H1 (cell line): ENCODE measurements at regions not wholly inside any gene's neighbourhood (a gene's known extent, or its start where the extent isn't known, plus 50 kb on each side); places are given as distances from the start of the nearest gene placed in this dataset.

Experiments
- CTCF ChIA-PET: fragments of 300-600 bp; sonication (Branson Sonifier 250); formaldehyde crosslinking; loops from one replicate; lab custom pipeline; 2021; ENCODE audit not compliant: partially characterized antibody; lab: Charles Lee
- POLR2A ChIA-PET: fragments of 300-600 bp; sonication (Branson Sonifier 250); formaldehyde crosslinking; loops from one replicate; lab custom pipeline; 2021; ENCODE audit warnings: inconsistent platforms; ENCODE audit not compliant: partially characterized antibody; lab: Charles Lee
- DNase-seq, 2 experiments: peaks; one replicate each; pipeline versions ENCODE4 v3.0.0 to v3.0.0-alpha.2; 2010 to 2022; ENCODE audit warnings: low spot score in 2 of 2, low read depth in 1 of 2, mixed read lengths in 1 of 2
- FAIRE-seq: peaks from 2 replicates; lab custom pipeline; 2011; peaks lifted over from hg19 to GRCh38; lab: Jason Lieb, UNC
- H2AFZ ChIP-seq: 2 replicates; pipeline ENCODE4 v1.8.1; 2012; ENCODE audit warnings: low read length, inconsistent platforms
- H2AK5ac ChIP-seq: 2 replicates; pipeline ENCODE4 v1.6.1; 2013; ENCODE audit warnings: low read depth, low read length
- H2BK120ac ChIP-seq: replicated peaks from 2 replicates; pipeline ENCODE3; 2013; ENCODE audit warnings: low read depth, low read length, inconsistent platforms
- H2BK12ac ChIP-seq: 2 replicates; pipeline ENCODE4 v1.6.1; 2013; ENCODE audit warnings: low read depth, low read length
- H2BK15ac ChIP-seq: 2 replicates; pipeline ENCODE4 v1.6.1; 2013; ENCODE audit warnings: low read length
- H2BK20ac ChIP-seq: 2 replicates; pipeline ENCODE4 v1.6.1; 2013; ENCODE audit warnings: low read length
- H2BK5ac ChIP-seq: 2 replicates; pipeline ENCODE4 v1.6.1; 2013; ENCODE audit warnings: low read depth, low read length
- H3K14ac ChIP-seq: 2 replicates; pipeline ENCODE4 v1.6.1; 2013; ENCODE audit warnings: inconsistent platforms; ENCODE audit not compliant: insufficient read length
- H3K18ac ChIP-seq: 2 replicates; pipeline ENCODE4 v1.6.1; 2013; ENCODE audit warnings: low read length; ENCODE audit errors: extremely low read depth
- H3K23ac ChIP-seq: 2 replicates; pipeline ENCODE4 v1.6.1; 2013; ENCODE audit warnings: inconsistent platforms; ENCODE audit not compliant: insufficient read length
- H3K23me2 ChIP-seq: 2 replicates; pipeline ENCODE4 v1.6.1; 2013; ENCODE audit warnings: low read depth, low read length
- H3K27ac ChIP-seq: 2 replicates; pipeline ENCODE4 v1.6.1; 2011; ENCODE audit warnings: low read depth, low read length, inconsistent platforms
- H3K27me3 ChIP-seq, 4 experiments: replicated peaks in 1 of 4; 1 replicate in 1 of 4; 2 replicates in 3 of 4; pipeline versions ENCODE4 v1.6.1 to v1.8.1; 2011 to 2013; ENCODE audit warnings: low read length in 3 of 4, mild to moderate bottlenecking in 3 of 4, inconsistent platforms in 2 of 4, mixed read lengths in 2 of 4, moderate library complexity in 1 of 4; ENCODE audit not compliant: control insufficient read depth in 3 of 4, insufficient read depth in 3 of 4; ENCODE audit errors: extremely low read depth in 1 of 4
- H3K36me3 ChIP-seq, 4 experiments: 2 replicates each; pipeline versions ENCODE4 v1.6.1 to v1.8.1; 2011 to 2013; ENCODE audit warnings: mild to moderate bottlenecking in 4 of 4, low read length in 3 of 4, moderate library complexity in 2 of 4, control low read depth in 1 of 4, inconsistent platforms in 1 of 4; ENCODE audit not compliant: insufficient read depth in 4 of 4, control insufficient read depth in 2 of 4
- H3K4ac ChIP-seq: replicated peaks from 2 replicates; pipeline ENCODE3; 2013; ENCODE audit warnings: low read length, low read depth, mixed read lengths, inconsistent platforms; ENCODE audit not compliant: insufficient read length
- H3K4me1 ChIP-seq, 4 experiments: replicated peaks in 1 of 4; 1 replicate in 1 of 4; 2 replicates in 3 of 4; pipeline versions ENCODE4 v1.6.1 to v1.8.1; 2011 to 2013; ENCODE audit warnings: low read length in 3 of 4, inconsistent platforms in 2 of 4, mixed read lengths in 1 of 4; ENCODE audit not compliant: insufficient read depth in 4 of 4, control insufficient read depth in 3 of 4
- H3K4me2 ChIP-seq, 2 experiments: 2 replicates each; pipeline versions ENCODE4 v1.6.1 to v1.8.1; 2011 to 2013; ENCODE audit warnings: low read depth in 2 of 2, low read length in 2 of 2, control low read depth in 1 of 2, inconsistent platforms in 1 of 2, mild to moderate bottlenecking in 1 of 2; ENCODE audit not compliant: insufficient read depth in 1 of 2
- H3K4me3 ChIP-seq, 4 experiments: fragments of 200-600, 300-600 bp in 1 of 4; sonication (generic), shearing (Covaris generic), sonication (Bioruptor Twin) in 1 of 4; 2 replicates each; pipeline versions ENCODE4 v1.5.1 to v1.8.1; 2011 to 2016; ENCODE audit warnings: low read length in 4 of 4, low read depth in 3 of 4, control low read depth in 2 of 4, inconsistent platforms in 2 of 4, mild to moderate bottlenecking in 2 of 4, mixed read lengths in 1 of 4, moderate library complexity in 1 of 4; ENCODE audit not compliant: insufficient read depth in 2 of 4; ENCODE audit errors: extremely low read depth in 1 of 4
- H3K56ac ChIP-seq: replicated peaks from 2 replicates; pipeline ENCODE3; 2013; ENCODE audit warnings: low read depth, mild to moderate bottlenecking, mixed read lengths, low read length, inconsistent platforms; ENCODE audit not compliant: insufficient read length
- H3K79me1 ChIP-seq: 2 replicates; pipeline ENCODE4 v1.6.1; 2013; ENCODE audit warnings: low read depth, low read length, control low read depth
- H3K79me2 ChIP-seq, 2 experiments: 2 replicates each; pipeline versions ENCODE4 v1.6.1 to v1.8.1; 2012 to 2013; ENCODE audit warnings: low read length in 2 of 2, mild to moderate bottlenecking in 2 of 2, inconsistent platforms in 1 of 2; ENCODE audit not compliant: insufficient read depth in 2 of 2, control insufficient read depth in 1 of 2
- H3K9ac ChIP-seq, 4 experiments: replicated peaks in 1 of 4; 1 replicate in 1 of 4; 2 replicates in 3 of 4; pipeline versions ENCODE4 v1.6.1 to v1.8.1; 2011 to 2013; ENCODE audit warnings: low read depth in 3 of 4, low read length in 3 of 4, control low read depth in 2 of 4, mild to moderate bottlenecking in 2 of 4, moderate library complexity in 2 of 4, inconsistent platforms in 1 of 4; ENCODE audit errors: extremely low read depth in 1 of 4
- H3K9me3 ChIP-seq, 2 experiments: 2 replicates each; pipeline versions ENCODE4 v1.6.1 to v1.8.1; 2012 to 2013; ENCODE audit warnings: mild to moderate bottlenecking in 2 of 2, moderate library complexity in 2 of 2, control low read depth in 1 of 2, inconsistent platforms in 1 of 2, low read depth in 1 of 2, low read length in 1 of 2, mixed read lengths in 1 of 2; ENCODE audit not compliant: insufficient read depth in 2 of 2
- H4K20me1 ChIP-seq, 2 experiments: replicated peaks in 1 of 2; 2 replicates each; pipeline versions ENCODE3 to v1.8.1; 2011 to 2013; ENCODE audit warnings: inconsistent platforms in 2 of 2, low read length in 2 of 2, mild to moderate bottlenecking in 1 of 2; ENCODE audit not compliant: insufficient read depth in 2 of 2, control insufficient read depth in 1 of 2
- H4K5ac ChIP-seq: 2 replicates; pipeline ENCODE4 v1.6.1; 2013; ENCODE audit warnings: low read length, low read depth, mixed read lengths, inconsistent platforms; ENCODE audit not compliant: insufficient read length
- H4K8ac ChIP-seq: 2 replicates; pipeline ENCODE4 v1.8.0; 2013; ENCODE audit warnings: mild to moderate bottlenecking, moderate library complexity, low read length, inconsistent platforms; ENCODE audit not compliant: insufficient read depth; ENCODE audit errors: extremely low read depth
- H4K91ac ChIP-seq: replicated peaks from 2 replicates; pipeline ENCODE3; 2013; ENCODE audit warnings: low read length, mixed read lengths, inconsistent platforms; ENCODE audit not compliant: insufficient read length
- ATF2 ChIP-seq: IDR thresholded peaks from 2 replicates; pipeline ENCODE4 v1.6.1; 2012; ENCODE audit warnings: low read length, inconsistent platforms
- CBX8 ChIP-seq: fragments of 300-800, 300-1000 bp; sonication (generic); IDR thresholded peaks from 2 replicates; pipeline ENCODE4 v1.7.1; 2016; ENCODE audit warnings: low read depth, low read length, borderline replicate concordance
- JUND ChIP-seq: IDR thresholded peaks from 2 replicates; pipeline ENCODE4 v1.6.1; 2011; ENCODE audit warnings: mild to moderate bottlenecking, improper control_type of control experiment, low read length
- NRF1 ChIP-seq: IDR thresholded peaks from 2 replicates; pipeline ENCODE4 v1.6.1; 2011; ENCODE audit warnings: mild to moderate bottlenecking, low read depth, low read length, improper control_type of control experiment
- POU5F1 ChIP-seq: IDR thresholded peaks from 2 replicates; pipeline ENCODE4 v1.6.1; 2011; ENCODE audit warnings: low read depth, mild to moderate bottlenecking, low read length, moderate library complexity
- RXRA ChIP-seq: IDR thresholded peaks from 2 replicates; pipeline ENCODE4 v1.6.1; 2011; ENCODE audit warnings: low read depth, mild to moderate bottlenecking, low read length, moderate library complexity; ENCODE audit not compliant: insufficient read depth
- SAP30 ChIP-seq: fragments of 300-600 bp; sonication (generic); IDR thresholded peaks from 2 replicates; pipeline ENCODE4 v1.7.1; 2012; ENCODE audit warnings: low read length, moderate library complexity, mild to moderate bottlenecking, inconsistent platforms; ENCODE audit not compliant: insufficient read depth, insufficient replicate concordance
- SIX5 ChIP-seq: IDR thresholded peaks from 2 replicates; pipeline ENCODE4 v1.6.1; 2011; ENCODE audit warnings: mild to moderate bottlenecking, low read depth, low read length
- TAF7 ChIP-seq: optimal IDR thresholded peaks from 2 replicates; pipeline ENCODE3; 2011; ENCODE audit warnings: low read depth, mild to moderate bottlenecking, inconsistent platforms, low read length, moderate library complexity, borderline replicate concordance
- TBP ChIP-seq: IDR thresholded peaks from 2 replicates; pipeline ENCODE4 v1.6.1; 2011; ENCODE audit warnings: low read depth, low read length, improper control_type of control experiment
- TCF12 ChIP-seq: IDR thresholded peaks from 2 replicates; pipeline ENCODE4 v1.6.1; 2011; ENCODE audit warnings: low read depth, mild to moderate bottlenecking, low read length
- USF2 ChIP-seq: IDR thresholded peaks from 2 replicates; pipeline ENCODE4 v1.6.1; 2011; ENCODE audit warnings: low read length, improper control_type of control experiment
- TF ChIP-seq, protein P1 (sequence below): IDR thresholded peaks from 2 replicates; pipeline ENCODE4 v1.6.1; 2011; ENCODE audit warnings: low read depth, mild to moderate bottlenecking, low read length; ENCODE audit not compliant: insufficient read depth

DNA sequence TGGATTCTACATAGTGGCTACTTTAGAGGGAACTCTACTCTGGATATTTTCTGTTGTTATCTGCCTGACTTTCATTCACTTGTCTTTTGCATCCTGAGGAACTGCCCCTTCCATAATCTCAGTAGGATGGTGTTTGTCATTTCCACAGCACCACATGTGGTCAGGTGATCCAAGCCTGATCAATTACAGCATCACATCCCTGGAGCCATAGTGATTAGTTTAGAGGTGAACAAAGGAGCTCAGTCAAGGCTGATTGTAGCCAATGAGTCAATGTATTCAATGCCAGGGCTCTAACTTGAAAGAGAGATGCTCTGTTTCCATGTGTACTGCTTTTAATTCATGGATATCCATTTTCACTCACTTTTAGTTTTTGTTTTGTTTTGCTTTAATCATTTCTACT lies 478.7 kb upstream of the ADAMTS9 start:
- no peaks in the 10 kb centered on the region for H3K36me3 ChIP-seq

More for the DNA sequence above, 478.7 kb upstream of the ADAMTS9 start:
- Histone ChIP-seq H4K20me1 (no peaks in the 10 kb centered on the region), H3K27me3 (no peaks in the 10 kb centered on the region), H2AK5ac (no peak overlapping the region), H2BK5ac (no peak overlapping the region), H4K8ac (no peak overlapping the region), H2BK12ac (no peak overlapping the region; the same call in 1 of the 2 replicates), H3K56ac (no peak overlapping the region), H3K23me2 (no peaks in the 10 kb centered on the region), H3K4me3 (no peak overlapping the region), H3K14ac (no peak overlapping the region), H2BK20ac (no peak overlapping the region), H2BK120ac (no peak overlapping the region), H2AFZ (no peak overlapping the region), H3K23ac (no peak overlapping the region), H2BK15ac (no peak overlapping the region), H3K4me2 (no peak overlapping the region), H3K4ac (no peak overlapping the region), H3K18ac (no peak overlapping the region), H4K5ac (no peak overlapping the region), H3K79me2 (no peaks in the 10 kb centered on the region), H3K27ac (no peak overlapping the region), H3K4me1 (no peaks in the 10 kb centered on the region), H4K91ac (no peak overlapping the region), H3K9ac (no peak overlapping the region), H3K79me1 (no peaks in the 10 kb centered on the region), H3K9me3 (no peaks in the 10 kb centered on the region)
- ChIA-PET POLR2A (no interaction called here), CTCF (interaction anchor here (1.0 to 1.7 kb wide), 2 partner anchors 10 to 13 kb away, joined by 3 to 4 read pairs; no protein-coding TSS in a partner anchor)
- no peak for FAIRE-seq
- TF ChIP-seq TAF7 (no peak), JUND (no peak), TBP (no peak), POU5F1 (no peak), ATF2 (no peak), NRF1 (no peak), CBX8 (no peak), USF2 (no peak), SIX5 (no peak), SAP30 (no peak), TCF12 (no peak), RXRA (no peak)
- TF ChIP-seq, protein P1, sequence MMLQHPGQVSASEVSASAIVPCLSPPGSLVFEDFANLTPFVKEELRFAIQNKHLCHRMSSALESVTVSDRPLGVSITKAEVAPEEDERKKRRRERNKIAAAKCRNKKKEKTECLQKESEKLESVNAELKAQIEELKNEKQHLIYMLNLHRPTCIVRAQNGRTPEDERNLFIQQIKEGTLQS: no peak
- no peak for DNase-seq
